ENCODE measurements at regions not wholly inside any gene's neighbourhood (a gene's known extent, or its start where the extent isn't known, plus 50 kb on each side); places are given as distances from the start of the nearest gene placed in this dataset.

DNA sequence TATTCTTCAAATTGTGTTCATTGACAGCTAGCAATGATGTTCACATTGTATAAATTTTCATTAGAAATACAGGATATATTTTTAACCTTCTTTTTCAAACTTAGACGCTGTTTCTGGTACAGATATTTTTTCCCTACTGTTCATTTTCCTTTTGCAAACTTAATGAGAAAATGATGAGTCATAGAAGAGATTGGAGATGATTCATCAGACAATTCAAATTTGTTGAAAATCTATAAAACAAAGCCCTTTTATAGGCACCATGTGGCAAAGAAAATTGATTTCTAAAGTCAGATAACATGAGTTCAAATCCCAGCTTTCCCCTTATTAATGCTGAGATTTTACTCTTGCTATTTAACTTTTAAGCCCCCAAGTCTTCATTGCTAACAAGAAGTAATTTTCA lies 728.8 kb upstream of the DDX18 start:
- TF ChIP-seq, protein P1, sequence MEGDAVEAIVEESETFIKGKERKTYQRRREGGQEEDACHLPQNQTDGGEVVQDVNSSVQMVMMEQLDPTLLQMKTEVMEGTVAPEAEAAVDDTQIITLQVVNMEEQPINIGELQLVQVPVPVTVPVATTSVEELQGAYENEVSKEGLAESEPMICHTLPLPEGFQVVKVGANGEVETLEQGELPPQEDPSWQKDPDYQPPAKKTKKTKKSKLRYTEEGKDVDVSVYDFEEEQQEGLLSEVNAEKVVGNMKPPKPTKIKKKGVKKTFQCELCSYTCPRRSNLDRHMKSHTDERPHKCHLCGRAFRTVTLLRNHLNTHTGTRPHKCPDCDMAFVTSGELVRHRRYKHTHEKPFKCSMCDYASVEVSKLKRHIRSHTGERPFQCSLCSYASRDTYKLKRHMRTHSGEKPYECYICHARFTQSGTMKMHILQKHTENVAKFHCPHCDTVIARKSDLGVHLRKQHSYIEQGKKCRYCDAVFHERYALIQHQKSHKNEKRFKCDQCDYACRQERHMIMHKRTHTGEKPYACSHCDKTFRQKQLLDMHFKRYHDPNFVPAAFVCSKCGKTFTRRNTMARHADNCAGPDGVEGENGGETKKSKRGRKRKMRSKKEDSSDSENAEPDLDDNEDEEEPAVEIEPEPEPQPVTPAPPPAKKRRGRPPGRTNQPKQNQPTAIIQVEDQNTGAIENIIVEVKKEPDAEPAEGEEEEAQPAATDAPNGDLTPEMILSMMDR (IDR thresholded peaks at IDR 0.05; ENCODE audit: low read depth, low read length): no peak
- TF ChIP-seq EZH2phosphoT487 (IDR thresholded peaks at IDR 0.05; ENCODE audit: low read depth): no peak

Data from OCI-LY3 (cell line).